ENCODE measurements at regions not wholly inside any gene's neighbourhood (a gene's known extent, or its start where the extent isn't known, plus 50 kb on each side); places are given as distances from the start of the nearest gene placed in this dataset.
"Not testable (repeated sequence)": the region's sequence is repeated elsewhere in the genome, so short reads cannot be mapped to it uniquely, and the experiment has no call there.

GRCh38 chr1:228796945-228797344 lies 61.7 kb downstream of the RHOU start:
- DNase-seq, result not testable (repeated sequence)

- DNase-seq, result no peak
These were observed 62.8 kb downstream of the RHOU start for GRCh38 chr1:228798035-228798434.

- DNase-seq, result no peak
These were observed 63.3 kb downstream of the RHOU start for GRCh38 chr1:228798548-228798947.

GRCh38 chr1:228799924-228800323 lies 64.6 kb downstream of the RHOU start:
- DNase-seq, result peak; percentile 24

- DNase-seq, result no peak
These were observed 65.8 kb downstream of the RHOU start for GRCh38 chr1:228801068-228801467.

GRCh38 chr1:228802386-228803220 lies 67.3 kb downstream of the RHOU start:
- no peak for DNase-seq

GRCh38 chr1:228803421-228803820 lies 68.1 kb downstream of the RHOU start:
- DNase-seq, result no peak

- DNase-seq, result no peak
These were observed 68.9 kb downstream of the RHOU start for GRCh38 chr1:228804173-228804572.

- DNase-seq, result no peak
These were observed 69.5 kb downstream of the RHOU start for GRCh38 chr1:228804640-228805413.

GRCh38 chr1:228807904-228808605 lies 72.8 kb downstream of the RHOU start:
- DNase-seq, result no peak

GRCh38 chr1:228809621-228810394 lies 74.5 kb downstream of the RHOU start:
- no peak for DNase-seq

GRCh38 chr1:228810395-228810758 lies 75.1 kb downstream of the RHOU start:
- DNase-seq, result no peak

- DNase-seq, result no peak
These were observed 75.8 kb downstream of the RHOU start for GRCh38 chr1:228810878-228811711.

- no peak for DNase-seq
These were observed 76.5 kb downstream of the RHOU start for GRCh38 chr1:228811712-228812305.

GRCh38 chr1:228812961-228813360 lies 77.7 kb downstream of the RHOU start:
- DNase-seq, result no peak

- DNase-seq, result no peak
These were observed 78.9 kb downstream of the RHOU start for GRCh38 chr1:228814176-228814575.

GRCh38 chr1:228818296-228818695 lies 83.0 kb downstream of the RHOU start:
- no peak for DNase-seq

- DNase-seq, result no peak
These were observed 83.8 kb downstream of the RHOU start for GRCh38 chr1:228818928-228819630.

GRCh38 chr1:228821252-228821651 lies 86.0 kb downstream of the RHOU start:
- DNase-seq, result no peak

- no peak for DNase-seq
These were observed 87.9 kb downstream of the RHOU start for GRCh38 chr1:228823200-228823599.

- DNase-seq, result no peak
These were observed 89.1 kb downstream of the RHOU start for GRCh38 chr1:228824366-228824765.
